K562 (cell line): ENCODE measurements at regions not wholly inside any gene's neighbourhood (a gene's known extent, or its start where the extent isn't known, plus 50 kb on each side); places are given as distances from the start of the nearest gene placed in this dataset.

ENCODE experiments used
- ATAC-seq: fragments of 200-7000 bp; cut with Tn5 transposase; 3 replicates; pipeline ENCODE4 v1.9.1; 2020; ENCODE audit warnings: moderate library complexity
- BruUV-seq: library from RNA; stranded (reverse); fragments of 400-500 nt; replicated peaks from 2 replicates; lab custom pipeline; 2021; lab: Mats Ljungman, UMichigan
- CTCF ChIA-PET: fragments of 300-600 bp; formaldehyde crosslinking; extraction: SDS; loops from one replicate; lab custom pipeline; 2021; ENCODE audit warnings: low intra/inter-chr PET ratio; lab: Yijun Ruan, JAX
- POLR2A ChIA-PET: fragments of 300-600, 350-650 bp; sonication (Branson Sonifier 250); formaldehyde crosslinking; extraction: SDS; loops from one replicate; lab custom pipeline; 2021; ENCODE audit warnings: antibody characterized with exemption, inconsistent platforms; lab: Yijun Ruan, JAX
- DNase-seq, 4 experiments: peaks; one replicate each; pipeline versions ENCODE4 v3.0.0 to v3.0.0-alpha.2; 2011 to 2018; ENCODE audit warnings: low spot score in 3 of 4, mixed read lengths in 3 of 4; ENCODE audit errors: extremely low read depth in 1 of 4
- FAIRE-seq: peaks from 2 replicates; lab custom pipeline; 2011; peaks lifted over from hg19 to GRCh38; lab: Jason Lieb, UNC
- H2AFZ ChIP-seq: 2 replicates; pipeline ENCODE4 v1.6.0; 2011; ENCODE audit warnings: low read depth, low read length, control low read depth, inconsistent platforms
- H3K27ac ChIP-seq: fragments of 200-600 bp; 3 replicates; pipeline ENCODE4 v1.8.0; 2011; ENCODE audit warnings: low read depth, mild to moderate bottlenecking, control low read depth, inconsistent platforms, low read length, moderate library complexity, mixed read lengths; ENCODE audit errors: extremely low read depth
- H3K27me3 ChIP-seq, 2 experiments: fragments of 300-600 bp in 1 of 2; 2 replicates in 1 of 2; 3 replicates in 1 of 2; pipeline versions ENCODE4 v1.6.0 to v1.8.0; 2011; ENCODE audit warnings: inconsistent platforms in 2 of 2, low read length in 2 of 2, mild to moderate bottlenecking in 1 of 2, mixed read lengths in 1 of 2, moderate library complexity in 1 of 2; ENCODE audit not compliant: control insufficient read depth in 2 of 2, insufficient read depth in 2 of 2
- H3K36me3 ChIP-seq: fragments of 300-600 bp; 3 replicates; pipeline ENCODE4 v1.8.0; 2011; ENCODE audit warnings: mild to moderate bottlenecking, low read length, inconsistent platforms; ENCODE audit not compliant: control insufficient read depth, insufficient read depth
- H3K4me1 ChIP-seq, 2 experiments: fragments of 200-600 bp in 1 of 2; replicated peaks in 1 of 2; 2 replicates in 1 of 2; 3 replicates in 1 of 2; pipeline versions ENCODE4 v1.5.1 to v1.8.0; 2011; ENCODE audit warnings: inconsistent platforms in 2 of 2, low read length in 2 of 2, mild to moderate bottlenecking in 1 of 2, mixed read lengths in 1 of 2, moderate library complexity in 1 of 2; ENCODE audit not compliant: control insufficient read depth in 2 of 2, insufficient read depth in 2 of 2
- H3K4me2 ChIP-seq: 2 replicates; pipeline ENCODE4 v1.6.1; 2011; ENCODE audit warnings: low read length, control low read depth, inconsistent platforms, mixed read lengths; ENCODE audit not compliant: insufficient read depth
- H3K4me3 ChIP-seq: fragments of 200-600 bp; sonication (generic), shearing (Covaris generic); 2 replicates; pipeline ENCODE4 v1.5.1; 2016; ENCODE audit warnings: control low read depth, inconsistent platforms
- H3K79me2 ChIP-seq: fragments of 200-600 bp; 3 replicates; pipeline ENCODE4 v1.8.0; 2011; ENCODE audit warnings: low read length, inconsistent platforms; ENCODE audit not compliant: control insufficient read depth, insufficient read depth
- H3K9ac ChIP-seq, 2 experiments: 2 replicates each; pipeline versions ENCODE4 v1.6.0 to v1.6.1; 2011; ENCODE audit warnings: low read depth in 2 of 2, low read length in 2 of 2, control low read depth in 1 of 2, inconsistent platforms in 1 of 2, mild to moderate bottlenecking in 1 of 2, mixed read lengths in 1 of 2; ENCODE audit not compliant: insufficient read depth in 1 of 2
- H3K9me1 ChIP-seq: one replicate; pipeline ENCODE4 v1.6.0; 2011; ENCODE audit warnings: inconsistent platforms, mild to moderate bottlenecking, low read length, moderate library complexity; ENCODE audit not compliant: control insufficient read depth, insufficient read depth
- H3K9me3 ChIP-seq: replicated peaks from 2 replicates; pipeline ENCODE4 v1.5.1; 2011; ENCODE audit warnings: low read depth, low read length, inconsistent platforms; ENCODE audit not compliant: control insufficient read depth, insufficient read depth
- H4K20me1 ChIP-seq: replicated peaks from 2 replicates; pipeline ENCODE4 v1.6.1; 2011; ENCODE audit warnings: low read length, inconsistent platforms, mixed read lengths; ENCODE audit not compliant: control insufficient read depth, insufficient read depth
- ARNT ChIP-seq, 2 experiments: fragments of 450-650 bp; IDR thresholded peaks; 2 replicates each; pipeline ENCODE4 v1.6.1; 2016; ENCODE audit warnings: mild to moderate bottlenecking in 1 of 2
- BRD9 ChIP-seq: fragments of 450-650 bp; IDR thresholded peaks from 2 replicates; pipeline ENCODE4 v1.6.1; 2018; ENCODE audit warnings: low read depth; ENCODE audit not compliant: partially characterized antibody
- CBX2 ChIP-seq: fragments of 200-600 bp; sonication (generic); IDR thresholded peaks from one replicate; pipeline ENCODE4 v1.6.1; 2012; ENCODE audit warnings: mild to moderate bottlenecking, low read length, inconsistent platforms; ENCODE audit not compliant: insufficient read depth, poor library complexity, severe bottlenecking
- HEY1 ChIP-seq: fragments of 250-450 bp; sonication (Bioruptor Pico); IDR thresholded peaks from 2 replicates; pipeline ENCODE4 v1.5.0; 2020; ENCODE audit warnings: mild to moderate bottlenecking, moderate library complexity, borderline replicate concordance
- HNRNPL ChIP-seq: fragments of 200-400 bp; formaldehyde crosslinking; IDR thresholded peaks from 2 replicates; pipeline ENCODE4 v1.6.1; 2017; ENCODE audit warnings: low read depth, mild to moderate bottlenecking, low read length
- KLF6 ChIP-seq: fragments of 250-450 bp; sonication (Bioruptor Pico); IDR thresholded peaks from 2 replicates; pipeline ENCODE4 v1.4.0; 2020; ENCODE audit warnings: mild to moderate bottlenecking, moderate library complexity, borderline replicate concordance
- POLR2A ChIP-seq: fragments of 450-650 bp; conservative IDR thresholded peaks from 2 replicates; pipeline ENCODE4 v1.6.1; 2016
- RCOR1 ChIP-seq, 2 experiments: IDR thresholded peaks; 2 replicates each; pipeline ENCODE4 v1.6.1; 2012; ENCODE audit warnings: low read depth in 2 of 2, low read length in 2 of 2, borderline replicate concordance in 1 of 2, improper control_type of control experiment in 1 of 2
- REST ChIP-seq, 2 experiments: fragments of 450-650 bp; formaldehyde crosslinking in 1 of 2; IDR thresholded peaks; 2 replicates each; pipeline versions ENCODE4 v1.4.0 to v1.6.1; 2014 to 2020; ENCODE audit warnings: mild to moderate bottlenecking in 2 of 2, borderline replicate concordance in 1 of 2, low read depth in 1 of 2
- RFX7 ChIP-seq: fragments of 250-450 bp; sonication (Bioruptor Pico); IDR thresholded peaks from 2 replicates; pipeline ENCODE4 v1.5.1; 2021; ENCODE audit warnings: mild to moderate bottlenecking
- ZBTB2 ChIP-seq: fragments of 450-650 bp; IDR thresholded peaks from 2 replicates; pipeline ENCODE4 v1.6.1; 2016; ENCODE audit warnings: antibody characterized with exemption
- ZNF184 ChIP-seq: sonication (generic); formaldehyde crosslinking; IDR thresholded peaks from 2 replicates; pipeline ENCODE4 v1.5.0; 2020; ENCODE audit warnings: missing genetic modification reagents
- ZNF212 ChIP-seq: fragments of 450-650 bp; formaldehyde crosslinking; IDR thresholded peaks from 2 replicates; pipeline ENCODE4 v1.4.0; 2020; ENCODE audit warnings: mild to moderate bottlenecking
- ZNF444 ChIP-seq: fragments of 250-450 bp; sonication (Bioruptor Pico); IDR thresholded peaks from 2 replicates; pipeline ENCODE4 v1.4.0; 2020; ENCODE audit warnings: mild to moderate bottlenecking, moderate library complexity
- ZNF584 ChIP-seq: fragments of 200-800 bp; sonication (Bioruptor generic); IDR thresholded peaks from 2 replicates; pipeline ENCODE4 v1.6.1; 2016; ENCODE audit warnings: low read depth, mild to moderate bottlenecking, missing genetic modification characterization, missing compliant biosample characterization
- WGBS: fragments of 100-300 bp; shearing (Covaris generic); methylation state at CpG from one replicate; pipeline ENCODE4 v1.1.6; 2016; ENCODE audit warnings: low coverage, mixed read lengths; ENCODE audit not compliant: insufficient coverage; ENCODE audit errors: missing lambda C conversion rate; 5-methylcytosine and 5-hydroxymethylcytosine counted together
- in situ Hi-C: fragments of 300-500 bp; cut with MboI; formaldehyde crosslinking; loops from 4 replicates; pipeline ENCODE4 v1.15.0; 2018; ENCODE audit warnings: inconsistent platforms, mixed read lengths
- intact Hi-C: fragments of 100-400 bp; cut with micrococcal nuclease; formaldehyde crosslinking; loops from 2 replicates; pipeline ENCODE4 v1.14.2; 2022

GRCh38 chr18:33840212-33840593 lies 262.2 kb downstream of the ASXL3 start:
- H3K36me3 ChIP-seq = no peaks in the 10 kb centered on the region
- no peak overlapping the region for H3K9ac ChIP-seq
- no peak overlapping the region for H3K4me2 ChIP-seq
- no peaks in the 10 kb centered on the region for H3K9me1 ChIP-seq
- 0% methylated on average over 2 of the region's 2 CpGs for WGBS
- no peaks in the 10 kb centered on the region for H3K27me3 ChIP-seq
- no peak for ATAC-seq
- H3K4me1 ChIP-seq = no peaks in the 10 kb centered on the region
- CTCF ChIA-PET = no interaction called here
- no peak overlapping the region for H3K4me3 ChIP-seq
- no peak for FAIRE-seq
- no peaks in the 10 kb centered on the region for H3K79me2 ChIP-seq
- H4K20me1 ChIP-seq = no peaks in the 10 kb centered on the region
- H2AFZ ChIP-seq = no peak overlapping the region
- in situ Hi-C loops (no loop called here), intact Hi-C loops (no loop called here)
- H3K9me3 ChIP-seq = no peaks in the 10 kb centered on the region
- no peak overlapping the region for H3K27ac ChIP-seq
- POLR2A ChIA-PET = interaction anchor here (0.6 kb wide), 1 partner anchor 16 kb away, joined by 3 read pairs; no protein-coding TSS in a partner anchor
- no peak for DNase-seq
- BruUV-seq = no TSS peak
- no peak for TF ChIP-seq HNRNPL
- no peak for TF ChIP-seq HEY1 (CRISPR knock-in tag)
- no peak for TF ChIP-seq BRD9
- TF ChIP-seq ZNF444 (CRISPR knock-in tag) = no peak
- TF ChIP-seq ZNF584 (CRISPR knock-in tag) = no peak
- no peak for TF ChIP-seq ZNF184 (CRISPR knock-in tag)
- no peak for TF ChIP-seq POLR2A
- TF ChIP-seq RFX7 (CRISPR knock-in tag) = no peak
- TF ChIP-seq ZBTB2 = no peak
- no peak for TF ChIP-seq KLF6
- no peak for TF ChIP-seq RCOR1 (IDR thresholded peaks at IDR 0.05; ENCODE audit: borderline replicate concordance in 1 of 2, low read depth in 2 of 2, low read length in 2 of 2)
- TF ChIP-seq REST (IDR thresholded peaks at IDR 0.05; ENCODE audit: borderline replicate concordance) = no peak
- no peak for TF ChIP-seq REST (CRISPR knock-in tag; IDR thresholded peaks at IDR 0.05; ENCODE audit: low read depth)
- TF ChIP-seq ZNF212 (CRISPR knock-in tag) = no peak
- TF ChIP-seq CBX2 = no peak
- TF ChIP-seq ARNT (IDR thresholded peaks at IDR 0.05) = no peak
